ENCODE measurements at regions not wholly inside any gene's neighbourhood (a gene's known extent, or its start where the extent isn't known, plus 50 kb on each side); places are given as distances from the start of the nearest gene placed in this dataset.

DNA sequence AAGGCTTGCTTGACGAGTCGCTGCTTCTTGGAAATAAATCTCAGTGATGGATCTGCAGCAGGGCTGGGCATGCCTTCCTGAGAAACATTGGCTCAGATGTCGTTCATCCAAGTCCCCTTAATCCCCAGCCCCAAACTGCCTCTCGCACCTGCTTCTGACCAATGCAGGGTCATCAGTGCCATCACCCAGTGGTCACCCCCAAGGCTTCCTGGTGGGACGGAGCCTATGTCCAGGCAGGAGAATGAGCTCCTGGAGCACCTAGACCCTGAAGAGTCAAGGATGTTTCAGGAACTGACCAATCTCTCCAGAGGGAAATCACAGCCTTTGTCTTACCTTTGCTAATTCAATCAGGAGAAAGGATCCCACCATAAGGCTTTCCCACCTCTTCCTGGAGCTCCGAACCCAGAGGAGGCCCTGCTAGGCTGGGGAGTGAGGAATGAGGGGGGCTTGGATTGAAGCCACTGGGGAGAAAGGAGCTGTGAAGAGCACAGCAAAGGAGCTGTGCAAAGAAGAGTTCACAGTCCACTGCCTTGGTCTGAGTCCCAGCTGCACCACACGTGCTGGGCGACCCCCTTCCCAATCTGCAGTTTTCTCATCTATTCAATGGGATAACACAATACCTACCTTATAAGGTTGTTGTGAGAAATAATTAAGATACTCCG is 416.1 kb downstream of the NPHP4 start:
- Histone ChIP-seq H3K36me3 (no peaks in the 10 kb centered on the region), H3K9me3 (ENCODE audit: severe bottlenecking) (peaks cover 2% of the 10 kb centered on the region), H3K27me3 (ENCODE audit: insufficient read depth, low read depth, severe bottlenecking) (peaks cover 9% of the 10 kb centered on the region), H3K27ac (no peak overlapping the region), H3K4me3 (ENCODE audit: low read depth, low read length) (no peak overlapping the region)
- no peak for DNase-seq
- no peak for TF ChIP-seq CTCF (IDR thresholded peaks at IDR 0.05; ENCODE audit: low read depth, low read length)

- Histone ChIP-seq H3K36me3 (no peaks in the 10 kb centered on the region), H3K9me3 (ENCODE audit: severe bottlenecking) (peaks cover 3% of the 10 kb centered on the region), H3K4me3 (ENCODE audit: low read depth, low read length) (no peak overlapping the region), H3K27me3 (ENCODE audit: insufficient read depth, low read depth, severe bottlenecking) (peaks cover 9% of the 10 kb centered on the region), H3K27ac (no peak overlapping the region)
- TF ChIP-seq CTCF (IDR thresholded peaks at IDR 0.05; ENCODE audit: low read depth, low read length), result no peak
- no peak for DNase-seq
Measured at GRCh38 chr1:5575396-5575940, 416.8 kb downstream of the NPHP4 start.

DNA sequence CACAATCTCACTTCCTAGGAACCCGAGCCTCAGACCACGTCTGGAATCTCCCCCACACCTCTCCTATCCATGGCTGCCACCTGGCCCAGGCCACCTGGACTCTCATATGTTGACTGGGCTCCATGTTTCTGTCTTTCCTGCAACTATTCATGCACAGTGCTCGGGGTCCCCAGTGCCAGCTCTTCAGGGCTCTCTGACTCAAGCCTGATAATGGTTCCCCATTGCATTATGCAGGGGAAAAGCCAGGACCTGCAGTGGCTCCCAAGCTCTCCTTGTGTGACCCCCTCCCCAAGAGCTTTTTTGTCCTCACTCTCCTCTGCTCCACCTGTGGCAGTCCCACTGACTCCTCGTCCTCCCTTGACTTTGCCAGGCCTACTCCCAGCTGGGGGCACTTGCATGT is 417.6 kb downstream of the NPHP4 start:
- DNase-seq, result no peak
- Histone ChIP-seq H3K9me3 (ENCODE audit: severe bottlenecking) (peaks cover 11% of the 10 kb centered on the region), H3K27ac (no peak overlapping the region), H3K4me3 (ENCODE audit: low read depth, low read length) (no peak overlapping the region), H3K36me3 (no peaks in the 10 kb centered on the region), H3K27me3 (ENCODE audit: insufficient read depth, low read depth, severe bottlenecking) (peaks cover 9% of the 10 kb centered on the region)
- TF ChIP-seq CTCF (IDR thresholded peaks at IDR 0.05; ENCODE audit: low read depth, low read length), result no peak

GRCh38 chr1:5572794-5573193 is 419.4 kb downstream of the NPHP4 start:
- H3K4me3 ChIP-seq (ENCODE audit: low read depth, low read length), result no peak overlapping the region
- peaks cover 21% of the 10 kb centered on the region for H3K9me3 ChIP-seq (ENCODE audit: severe bottlenecking)
- no peaks in the 10 kb centered on the region for H3K36me3 ChIP-seq
- peaks cover 7% of the 10 kb centered on the region for H3K27me3 ChIP-seq (ENCODE audit: insufficient read depth, low read depth, severe bottlenecking)
- DNase-seq, result no peak
- H3K27ac ChIP-seq, result no peak overlapping the region
- no peak for TF ChIP-seq CTCF (IDR thresholded peaks at IDR 0.05; ENCODE audit: low read depth, low read length)

DNA sequence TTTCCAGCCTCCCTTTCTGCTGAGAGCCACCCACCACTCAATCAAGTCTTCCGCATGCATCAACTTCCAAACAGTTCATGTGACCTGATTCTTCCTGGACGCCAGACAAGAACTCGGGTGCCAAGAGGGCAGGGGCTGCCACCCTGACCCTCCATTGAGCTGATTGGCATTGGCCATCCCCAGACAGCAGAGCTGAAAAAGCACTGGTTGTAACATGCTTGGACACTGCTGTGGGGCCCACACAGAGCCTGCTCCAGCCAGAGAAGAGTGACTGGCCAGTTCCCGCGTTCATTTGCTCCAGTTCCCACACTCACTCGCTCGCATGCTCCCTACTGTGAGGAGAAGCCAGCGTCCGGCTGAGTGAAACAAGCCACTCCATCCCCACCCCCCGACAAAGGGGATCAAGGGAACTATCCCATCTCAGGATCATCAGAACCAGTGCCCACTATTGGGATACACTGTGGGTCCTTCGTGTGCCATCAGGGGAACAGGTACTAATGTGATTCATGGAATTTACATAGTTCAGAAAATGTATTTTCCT is 420.3 kb downstream of the NPHP4 start:
- DNase-seq, result no peak
- Histone ChIP-seq H3K36me3 (no peaks in the 10 kb centered on the region), H3K27me3 (ENCODE audit: insufficient read depth, low read depth, severe bottlenecking) (peaks cover 9% of the 10 kb centered on the region), H3K9me3 (ENCODE audit: severe bottlenecking) (peaks cover 21% of the 10 kb centered on the region), H3K4me3 (ENCODE audit: low read depth, low read length) (no peak overlapping the region), H3K27ac (no peak overlapping the region)
- no peak for TF ChIP-seq CTCF (IDR thresholded peaks at IDR 0.05; ENCODE audit: low read depth, low read length)
